IMR-90 (cell line): ENCODE measurements at regions not wholly inside any gene's neighbourhood (a gene's known extent, or its start where the extent isn't known, plus 50 kb on each side); places are given as distances from the start of the nearest gene placed in this dataset.

ENCODE experiments used
- ATAC-seq: fragments of 200-7000 bp; cut with Tn5 transposase; 2 replicates; pipeline ENCODE4 v1.9.1; 2020; ENCODE audit warnings: low read depth, mild to moderate bottlenecking, moderate library complexity
- BruUV-seq: library from RNA; stranded (reverse); fragments of 400-500 nt; replicated peaks from 2 replicates; lab custom pipeline; 2021; lab: Mats Ljungman, UMichigan
- CTCF ChIA-PET: fragments of 300-600 bp; formaldehyde crosslinking; extraction: SDS; loops from one replicate; lab custom pipeline; 2021; ENCODE audit warnings: antibody characterized with exemption; lab: Yijun Ruan, JAX
- POLR2A ChIA-PET: fragments of 300-600 bp; sonication (Branson Sonifier 250); formaldehyde crosslinking; loops from one replicate; lab custom pipeline; 2022; ENCODE audit warnings: antibody characterized with exemption; ENCODE audit not compliant: unreplicated experiment; lab: Charles Lee
- DNase-seq: peaks from one replicate; pipeline ENCODE4 v3.0.0; 2013
- H2AFZ ChIP-seq: replicated peaks from 2 replicates; pipeline ENCODE3; 2013; ENCODE audit warnings: low read length, mild to moderate bottlenecking; ENCODE audit not compliant: poor library complexity
- H2AK5ac ChIP-seq: 2 replicates; pipeline ENCODE4 v1.6.1; 2013; ENCODE audit warnings: low read depth, low read length, inconsistent platforms
- H2AK9ac ChIP-seq: replicated peaks from 2 replicates; pipeline ENCODE3; 2013; ENCODE audit warnings: mild to moderate bottlenecking, low read depth, low read length, moderate library complexity; ENCODE audit not compliant: poor library complexity
- H2BK120ac ChIP-seq: 2 replicates; pipeline ENCODE4 v1.6.1; 2013; ENCODE audit warnings: low read depth, low read length, inconsistent platforms
- H2BK15ac ChIP-seq: 3 replicates; pipeline ENCODE4 v1.6.1; 2013; ENCODE audit warnings: low read depth, low read length, inconsistent platforms
- H2BK20ac ChIP-seq: 2 replicates; pipeline ENCODE4 v1.6.1; 2013; ENCODE audit warnings: low read depth, mild to moderate bottlenecking, inconsistent platforms, low read length, moderate library complexity
- H2BK5ac ChIP-seq: 2 replicates; pipeline ENCODE4 v1.6.1; 2013; ENCODE audit warnings: mild to moderate bottlenecking, low read depth, low read length, inconsistent platforms; ENCODE audit not compliant: poor library complexity, severe bottlenecking
- H3K14ac ChIP-seq: replicated peaks from 2 replicates; pipeline ENCODE4 v1.6.1; 2013; ENCODE audit warnings: low read depth, low read length, inconsistent platforms
- H3K18ac ChIP-seq: 2 replicates; pipeline ENCODE4 v1.6.1; 2013; ENCODE audit warnings: low read depth, low read length, control low read depth
- H3K23ac ChIP-seq: 2 replicates; pipeline ENCODE4 v1.6.1; 2013; ENCODE audit warnings: low read depth, low read length, inconsistent platforms
- H3K27ac ChIP-seq: 2 replicates; pipeline ENCODE4 v1.5.1; 2013; ENCODE audit warnings: mild to moderate bottlenecking, control low read depth, low read length; ENCODE audit not compliant: insufficient read depth
- H3K27me3 ChIP-seq: 2 replicates; pipeline ENCODE4 v1.6.1; 2013; ENCODE audit warnings: low read length; ENCODE audit not compliant: control insufficient read depth, insufficient read depth
- H3K36me3 ChIP-seq: 2 replicates; pipeline ENCODE4 v1.6.1; 2013; ENCODE audit warnings: low read length, mixed read lengths; ENCODE audit not compliant: control insufficient read depth, insufficient read depth
- H3K4ac ChIP-seq: 2 replicates; pipeline ENCODE4 v1.6.1; 2013; ENCODE audit warnings: low read depth, low read length, inconsistent platforms
- H3K4me1 ChIP-seq: 2 replicates; pipeline ENCODE4 v1.6.1; 2013; ENCODE audit warnings: low read length, mixed read lengths; ENCODE audit not compliant: control insufficient read depth, insufficient read depth
- H3K4me2 ChIP-seq: 2 replicates; pipeline ENCODE4 v1.6.1; 2013; ENCODE audit warnings: low read depth, mild to moderate bottlenecking, control low read depth, low read length, moderate library complexity
- H3K4me3 ChIP-seq: 2 replicates; pipeline ENCODE4 v1.5.1; 2013; ENCODE audit warnings: low read depth, mild to moderate bottlenecking, control low read depth, low read length, moderate library complexity; ENCODE audit not compliant: insufficient read depth
- H3K56ac ChIP-seq: 2 replicates; pipeline ENCODE4 v1.6.1; 2013; ENCODE audit warnings: low read length, inconsistent platforms; ENCODE audit not compliant: insufficient read depth; ENCODE audit errors: extremely low read depth
- H3K79me1 ChIP-seq, 2 experiments: 2 replicates each; pipeline ENCODE4 v1.6.1; 2013; ENCODE audit warnings: low read length in 2 of 2, inconsistent platforms in 1 of 2, low read depth in 1 of 2
- H3K9ac ChIP-seq: 2 replicates; pipeline ENCODE4 v1.6.1; 2013; ENCODE audit warnings: low read depth, low read length, control low read depth
- H3K9me1 ChIP-seq: 2 replicates; pipeline ENCODE4 v1.6.1; 2013; ENCODE audit warnings: low read length, inconsistent platforms; ENCODE audit not compliant: insufficient read depth
- H3K9me3 ChIP-seq: 2 replicates; pipeline ENCODE4 v1.6.1; 2013; ENCODE audit warnings: low read length; ENCODE audit not compliant: control insufficient read depth, insufficient read depth
- H4K20me1 ChIP-seq: 2 replicates; pipeline ENCODE4 v1.6.1; 2013; ENCODE audit warnings: low read length, inconsistent platforms; ENCODE audit not compliant: insufficient read depth
- H4K5ac ChIP-seq: 2 replicates; pipeline ENCODE4 v1.6.1; 2013; ENCODE audit warnings: mild to moderate bottlenecking, low read depth, low read length, control low read depth
- H4K8ac ChIP-seq, 2 experiments: 2 replicates each; pipeline ENCODE4 v1.6.1; 2013; ENCODE audit warnings: low read depth in 2 of 2, low read length in 2 of 2, control low read depth in 1 of 2, inconsistent platforms in 1 of 2
- H4K91ac ChIP-seq: 2 replicates; pipeline ENCODE4 v1.6.1; 2013; ENCODE audit warnings: low read depth, low read length, inconsistent platforms; ENCODE audit not compliant: insufficient read depth
- BHLHE40 ChIP-seq: fragments of 150-350 bp; IDR thresholded peaks from 2 replicates; pipeline ENCODE4 v1.6.1; 2016; ENCODE audit warnings: mild to moderate bottlenecking, low read depth, low read length
- CEBPB ChIP-seq: IDR thresholded peaks from 2 replicates; pipeline ENCODE4 v1.6.1; 2012; ENCODE audit warnings: low read depth, low read length, improper control_type of control experiment
- CHD1 ChIP-seq: IDR thresholded peaks from 2 replicates; pipeline ENCODE4 v1.6.1; 2012; ENCODE audit warnings: low read depth, low read length, improper control_type of control experiment
- CTCF ChIP-seq: conservative IDR thresholded peaks from 2 replicates; pipeline ENCODE4 v1.5.1; 2012; ENCODE audit warnings: mild to moderate bottlenecking, low read depth, low read length, improper control_type of control experiment
- FOS ChIP-seq: fragments of 150-350 bp; IDR thresholded peaks from 2 replicates; pipeline ENCODE4 v1.6.1; 2016; ENCODE audit warnings: low read depth, low read length
- MAFK ChIP-seq: IDR thresholded peaks from 2 replicates; pipeline ENCODE4 v1.6.1; 2012; ENCODE audit warnings: low read depth, low read length, improper control_type of control experiment
- MAZ ChIP-seq: IDR thresholded peaks from 2 replicates; pipeline ENCODE4 v1.6.1; 2012; ENCODE audit warnings: low read depth, mild to moderate bottlenecking, low read length, improper control_type of control experiment, moderate library complexity, borderline replicate concordance
- MXI1 ChIP-seq: IDR thresholded peaks from 2 replicates; pipeline ENCODE4 v1.6.1; 2012; ENCODE audit warnings: low read depth, mild to moderate bottlenecking, low read length, moderate library complexity, borderline replicate concordance
- NFE2L2 ChIP-seq: fragments of 150-350 bp; IDR thresholded peaks from 2 replicates; pipeline ENCODE4 v1.6.1; 2016; ENCODE audit warnings: low read depth, mild to moderate bottlenecking, low read length
- POLR2A ChIP-seq: IDR thresholded peaks from 2 replicates; pipeline ENCODE4 v1.6.1; 2012; ENCODE audit warnings: mild to moderate bottlenecking, low read depth, low read length
- RAD21 ChIP-seq: IDR thresholded peaks from 2 replicates; pipeline ENCODE4 v1.6.1; 2012; ENCODE audit warnings: low read length, improper control_type of control experiment
- RCOR1 ChIP-seq: IDR thresholded peaks from 2 replicates; pipeline ENCODE4 v1.6.1; 2012; ENCODE audit warnings: mild to moderate bottlenecking, low read length, improper control_type of control experiment; ENCODE audit not compliant: insufficient replicate concordance
- RFX5 ChIP-seq: IDR thresholded peaks from 2 replicates; pipeline ENCODE4 v1.8.0; 2012; ENCODE audit warnings: low read depth, mild to moderate bottlenecking, low read length, moderate library complexity
- SMC3 ChIP-seq: fragments of 150-350 bp; IDR thresholded peaks from 2 replicates; pipeline ENCODE4 v1.6.1; 2016; ENCODE audit warnings: low read depth, mild to moderate bottlenecking, antibody characterized with exemption, low read length, moderate library complexity
- WGBS, 2 experiments: methylation state at CpG; one replicate each; pipeline versions ENCODE4 v1.1.5 to v1.1.7; 2013; ENCODE audit warnings: missing lambda C conversion rate in 2 of 2; ENCODE audit not compliant: insufficient read length in 1 of 2; ENCODE audit errors: extremely low coverage in 2 of 2; 5-methylcytosine and 5-hydroxymethylcytosine counted together
- dilution Hi-C: fragments of 300-500 bp; cut with HindIII; formaldehyde crosslinking; loops from one replicate; pipeline ENCODE4 v1.14.3; 2018; ENCODE audit warnings: low sequenced_read_pairs; ENCODE audit not compliant: unreplicated experiment
- in situ Hi-C: fragments of 300-500 bp; cut with MboI; formaldehyde crosslinking; loops from 3 replicates; pipeline ENCODE4 v1.14.3; 2019; ENCODE audit warnings: low sequenced_read_pairs, inconsistent platforms, mixed read lengths
- intact Hi-C: fragments of 100-400 bp; cut with micrococcal nuclease; formaldehyde crosslinking; loops from 2 replicates; pipeline ENCODE4 v1.10.0; 2022
- TF ChIP-seq, protein P1 (sequence below): fragments of 150-350 bp; IDR thresholded peaks from 2 replicates; pipeline ENCODE4 v1.6.1; 2017; ENCODE audit warnings: mild to moderate bottlenecking, antibody characterized with exemption, low read length, low read depth
- TF ChIP-seq, protein P2 (sequence below): fragments of 150-350 bp; IDR thresholded peaks from 2 replicates; pipeline ENCODE4 v1.6.1; 2016; ENCODE audit warnings: low read depth, mild to moderate bottlenecking, low read length, moderate library complexity, borderline replicate concordance

DNA sequence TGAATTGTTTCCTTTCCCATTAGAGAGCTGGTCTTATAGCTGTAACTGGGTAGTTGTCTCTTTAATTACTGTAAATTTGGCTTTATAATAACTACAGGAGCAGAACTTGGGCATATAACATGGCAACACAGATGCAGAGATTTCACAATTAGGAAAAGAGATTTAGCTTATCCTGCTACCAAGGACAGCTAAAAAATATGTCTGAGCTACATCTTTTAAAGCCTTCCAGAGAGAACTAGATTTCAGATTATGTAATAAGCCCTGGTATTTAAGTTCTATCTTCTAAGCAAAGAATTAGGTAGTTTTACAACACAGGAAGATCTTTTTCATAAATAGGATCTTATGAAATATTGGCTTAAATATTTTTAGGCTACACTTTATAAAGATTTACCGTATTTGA is 313.8 kb downstream of the S1PR1 start:
- no peak overlapping the region for H3K9ac ChIP-seq
- H2AFZ ChIP-seq, result no peak overlapping the region
- ChIA-PET POLR2A (interaction anchor here (0.6 kb wide), 1 partner anchor 1397 kb away, joined by 3 read pairs; no protein-coding TSS in a partner anchor), CTCF (no interaction called here)
- dilution Hi-C loops, result no loop called here
- no peak overlapping the region for H2BK20ac ChIP-seq
- ATAC-seq (no peak), DNase-seq (no peak)
- no peak overlapping the region for H2AK5ac ChIP-seq
- no peaks in the 10 kb centered on the region for H3K36me3 ChIP-seq
- no peak overlapping the region for H3K4ac ChIP-seq
- intact Hi-C loops, result no loop called here
- no TSS peak for BruUV-seq
- no peak overlapping the region for H3K23ac ChIP-seq
- H3K27me3 ChIP-seq, result no peaks in the 10 kb centered on the region
- H3K4me3 ChIP-seq, result no peak overlapping the region
- H3K56ac ChIP-seq, result no peak overlapping the region
- no peak overlapping the region for H2BK5ac ChIP-seq
- no peak overlapping the region for H2BK120ac ChIP-seq
- no peaks in the 10 kb centered on the region for H3K9me3 ChIP-seq
- no CpG with 5 or more reads among the region's 1 CpG for WGBS, 2 experiments
- no peak overlapping the region for H3K14ac ChIP-seq
- H4K5ac ChIP-seq, result no peak overlapping the region
- in situ Hi-C loops, result loop anchor here (10.0 kb wide), 1 partner anchor 54 kb away; no protein-coding TSS in a partner anchor
- H3K18ac ChIP-seq, result no peak overlapping the region
- no peak for TF ChIP-seq CEBPB
- no peak for TF ChIP-seq SMC3
- no peak for TF ChIP-seq MXI1
- no peak for TF ChIP-seq RCOR1
- TF ChIP-seq CTCF, result no peak
- no peak for TF ChIP-seq FOS
- TF ChIP-seq POLR2A, result no peak
- no peak for TF ChIP-seq RAD21
- TF ChIP-seq BHLHE40, result no peak
- TF ChIP-seq, protein P1, sequence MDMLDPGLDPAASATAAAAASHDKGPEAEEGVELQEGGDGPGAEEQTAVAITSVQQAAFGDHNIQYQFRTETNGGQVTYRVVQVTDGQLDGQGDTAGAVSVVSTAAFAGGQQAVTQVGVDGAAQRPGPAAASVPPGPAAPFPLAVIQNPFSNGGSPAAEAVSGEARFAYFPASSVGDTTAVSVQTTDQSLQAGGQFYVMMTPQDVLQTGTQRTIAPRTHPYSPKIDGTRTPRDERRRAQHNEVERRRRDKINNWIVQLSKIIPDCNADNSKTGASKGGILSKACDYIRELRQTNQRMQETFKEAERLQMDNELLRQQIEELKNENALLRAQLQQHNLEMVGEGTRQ, result no peak
- no peak for TF ChIP-seq NFE2L2
- no peak for TF ChIP-seq CHD1
- TF ChIP-seq RFX5, result no peak
- TF ChIP-seq, protein P2, sequence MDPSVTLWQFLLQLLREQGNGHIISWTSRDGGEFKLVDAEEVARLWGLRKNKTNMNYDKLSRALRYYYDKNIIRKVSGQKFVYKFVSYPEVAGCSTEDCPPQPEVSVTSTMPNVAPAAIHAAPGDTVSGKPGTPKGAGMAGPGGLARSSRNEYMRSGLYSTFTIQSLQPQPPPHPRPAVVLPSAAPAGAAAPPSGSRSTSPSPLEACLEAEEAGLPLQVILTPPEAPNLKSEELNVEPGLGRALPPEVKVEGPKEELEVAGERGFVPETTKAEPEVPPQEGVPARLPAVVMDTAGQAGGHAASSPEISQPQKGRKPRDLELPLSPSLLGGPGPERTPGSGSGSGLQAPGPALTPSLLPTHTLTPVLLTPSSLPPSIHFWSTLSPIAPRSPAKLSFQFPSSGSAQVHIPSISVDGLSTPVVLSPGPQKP, result no peak
- no peak for TF ChIP-seq MAFK
- TF ChIP-seq MAZ, result no peak
- H3K79me1 ChIP-seq, result no peaks in the 10 kb centered on the region
- H4K20me1 ChIP-seq, result no peaks in the 10 kb centered on the region
- no peak overlapping the region for H4K91ac ChIP-seq
- no peak overlapping the region for H3K4me2 ChIP-seq
- no peak overlapping the region for H2AK9ac ChIP-seq
- H3K4me1 ChIP-seq, result no peaks in the 10 kb centered on the region
- no peak overlapping the region for H3K27ac ChIP-seq
- no peaks in the 10 kb centered on the region for H3K9me1 ChIP-seq
- H2BK15ac ChIP-seq, result no peak overlapping the region
- no peak overlapping the region for H4K8ac ChIP-seq
